ENCODE measurements at regions not wholly inside any gene's neighbourhood (a gene's known extent, or its start where the extent isn't known, plus 50 kb on each side); places are given as distances from the start of the nearest gene placed in this dataset.

- H3K27ac ChIP-seq (ENCODE audit: low read depth in 2 of 2, low read length in 2 of 2), result no peak overlapping the region
- no peak for FAIRE-seq
- intact Hi-C loops (cut with DNase I), result no loop called here
- no peaks in the 10 kb centered on the region for H3K36me3 ChIP-seq (ENCODE audit: control insufficient read depth in 2 of 3, insufficient read depth in 3 of 3, low read length in 3 of 3)
- DNase-seq, result no peak
- H3K9me3 ChIP-seq (ENCODE audit: control insufficient read depth in 2 of 3, insufficient read depth in 1 of 3, low read length in 3 of 3), result no peaks in the 10 kb centered on the region
- H3K27me3 ChIP-seq (ENCODE audit: control insufficient read depth, insufficient read depth, low read length), result no peaks in the 10 kb centered on the region
- no peak overlapping the region for H3K9ac ChIP-seq (ENCODE audit: low read length in 3 of 3)
- no peak for TF ChIP-seq CTCF (IDR thresholded peaks at IDR 0.05; ENCODE audit: borderline replicate concordance, extremely low read depth, insufficient read depth)
- peaks cover 0 to 2% (median 0%) of the 10 kb centered on the region in 3 donors for H3K4me1 ChIP-seq (ENCODE audit: control insufficient read depth in 2 of 3, insufficient read depth in 2 of 3, low read depth in 1 of 3, low read length in 3 of 3)
- no peak overlapping the region for H3K4me3 ChIP-seq (ENCODE audit: low read length in 3 of 3)
Measured at GRCh38 chr3:124168271-124168670, 176.3 kb upstream of the ROPN1 start.

GRCh38 chr3:124172283-124172682 lies 180.4 kb upstream of the ROPN1 start:
- no peak for DNase-seq
- Histone ChIP-seq H3K4me3 (ENCODE audit: low read length in 3 of 3) (no peak overlapping the region), H3K9me3 (ENCODE audit: control insufficient read depth in 2 of 3, insufficient read depth in 1 of 3, low read length in 3 of 3) (no peaks in the 10 kb centered on the region), H3K4me1 (ENCODE audit: control insufficient read depth in 2 of 3, insufficient read depth in 2 of 3, low read depth in 1 of 3, low read length in 3 of 3) (peaks cover 0 to 3% (median 3%) of the 10 kb centered on the region in 3 donors), H3K36me3 (ENCODE audit: control insufficient read depth in 2 of 3, insufficient read depth in 3 of 3, low read length in 3 of 3) (no peaks in the 10 kb centered on the region), H3K27me3 (ENCODE audit: control insufficient read depth, insufficient read depth, low read length) (no peaks in the 10 kb centered on the region), H3K27ac (ENCODE audit: low read depth in 2 of 2, low read length in 2 of 2) (no peak overlapping the region), H3K9ac (ENCODE audit: low read length in 3 of 3) (no peak overlapping the region)
- no peak for FAIRE-seq
- intact Hi-C loops (cut with DNase I), result no loop called here
- TF ChIP-seq CTCF (IDR thresholded peaks at IDR 0.05; ENCODE audit: borderline replicate concordance, extremely low read depth, insufficient read depth), result no peak

- Histone ChIP-seq H3K9ac (ENCODE audit: low read length in 3 of 3) (no peak overlapping the region), H3K4me1 (ENCODE audit: control insufficient read depth in 2 of 3, insufficient read depth in 2 of 3, low read depth in 1 of 3, low read length in 3 of 3) (peaks cover 0 to 3% (median 3%) of the 10 kb centered on the region in 3 donors), H3K36me3 (ENCODE audit: control insufficient read depth in 2 of 3, insufficient read depth in 3 of 3, low read length in 3 of 3) (no peaks in the 10 kb centered on the region), H3K27me3 (ENCODE audit: control insufficient read depth, insufficient read depth, low read length) (no peaks in the 10 kb centered on the region), H3K4me3 (ENCODE audit: low read length in 3 of 3) (no peak overlapping the region), H3K27ac (ENCODE audit: low read depth in 2 of 2, low read length in 2 of 2) (no peak overlapping the region), H3K9me3 (ENCODE audit: control insufficient read depth in 2 of 3, insufficient read depth in 1 of 3, low read length in 3 of 3) (no peaks in the 10 kb centered on the region)
- intact Hi-C loops (cut with DNase I), result no loop called here
- no peak for TF ChIP-seq CTCF (IDR thresholded peaks at IDR 0.05; ENCODE audit: borderline replicate concordance, extremely low read depth, insufficient read depth)
- DNase-seq (peak in 4 of 5 donors; percentile 36 to 78 (median 52)), FAIRE-seq (no peak)
Measured at GRCh38 chr3:124172816-124173215, 180.9 kb upstream of the ROPN1 start.

GRCh38 chr3:124174476-124174875 lies 182.6 kb upstream of the ROPN1 start:
- intact Hi-C loops (cut with DNase I), result no loop called here
- Histone ChIP-seq H3K27me3 (ENCODE audit: control insufficient read depth, insufficient read depth, low read length) (no peaks in the 10 kb centered on the region), H3K4me1 (ENCODE audit: control insufficient read depth in 2 of 3, insufficient read depth in 2 of 3, low read depth in 1 of 3, low read length in 3 of 3) (peaks cover 0 to 3% (median 3%) of the 10 kb centered on the region in 3 donors), H3K4me3 (ENCODE audit: low read length in 3 of 3) (no peak overlapping the region), H3K27ac (ENCODE audit: low read depth in 2 of 2, low read length in 2 of 2) (no peak overlapping the region), H3K9me3 (ENCODE audit: control insufficient read depth in 2 of 3, insufficient read depth in 1 of 3, low read length in 3 of 3) (no peaks in the 10 kb centered on the region), H3K9ac (ENCODE audit: low read length in 3 of 3) (no peak overlapping the region), H3K36me3 (ENCODE audit: control insufficient read depth in 2 of 3, insufficient read depth in 3 of 3, low read length in 3 of 3) (no peaks in the 10 kb centered on the region)
- no peak for TF ChIP-seq CTCF (IDR thresholded peaks at IDR 0.05; ENCODE audit: borderline replicate concordance, extremely low read depth, insufficient read depth)
- DNase-seq (peak; percentile 26 to 73 (median 70)), FAIRE-seq (no peak)
